GM12878 (cell line): ENCODE measurements at regions not wholly inside any gene's neighbourhood (a gene's known extent, or its start where the extent isn't known, plus 50 kb on each side); places are given as distances from the start of the nearest gene placed in this dataset.

Experiments used
- ATF3 ChIP-seq: IDR thresholded peaks from 2 replicates; pipeline ENCODE4 v1.6.1; 2011; ENCODE audit warnings: low read depth, mild to moderate bottlenecking, low read length, moderate library complexity, borderline replicate concordance; ENCODE audit errors: extremely low read depth
- BACH1 ChIP-seq: fragments of 450-650 bp; IDR thresholded peaks from 2 replicates; pipeline ENCODE4 v1.6.1; 2017; ENCODE audit warnings: mild to moderate bottlenecking, borderline replicate concordance
- CHD2 ChIP-seq: IDR thresholded peaks from 2 replicates; pipeline ENCODE4 v1.6.1; 2011; ENCODE audit warnings: low read depth, low read length, improper control_type of control experiment, borderline replicate concordance
- CTCF ChIP-seq, 3 experiments: IDR thresholded peaks in 2 of 3; conservative IDR thresholded peaks in 1 of 3; 2 replicates each; pipeline ENCODE4 v1.5.1; 2011; ENCODE audit warnings: low read depth in 3 of 3, low read length in 3 of 3, mild to moderate bottlenecking in 3 of 3, control low read depth in 2 of 3, moderate library complexity in 2 of 3, inconsistent platforms in 1 of 3, mixed read lengths in 1 of 3; ENCODE audit not compliant: control insufficient read depth in 2 of 3, insufficient read depth in 1 of 3; ENCODE audit errors: extremely low read depth in 1 of 3
- NBN ChIP-seq: fragments of 450-650 bp; IDR thresholded peaks from 2 replicates; pipeline ENCODE4 v1.6.1; 2016
- POLR2A ChIP-seq: IDR thresholded peaks from 2 replicates; pipeline ENCODE4 v1.6.1; 2011; ENCODE audit warnings: low read depth, mild to moderate bottlenecking, low read length
- POLR2AphosphoS2 ChIP-seq: IDR thresholded peaks from 2 replicates; pipeline ENCODE4 v1.6.1; 2011; ENCODE audit warnings: low read depth, mild to moderate bottlenecking, low read length, improper control_type of control experiment, moderate library complexity
- RFX5 ChIP-seq: IDR thresholded peaks from 2 replicates; pipeline ENCODE4 v1.6.1; 2011; ENCODE audit warnings: low read depth, low read length, improper control_type of control experiment
- SIN3A ChIP-seq: IDR thresholded peaks from 2 replicates; pipeline ENCODE4 v1.6.1; 2012; ENCODE audit warnings: low read depth, low read length, improper control_type of control experiment
- TCF7 ChIP-seq: IDR thresholded peaks from 2 replicates; pipeline ENCODE4 v1.6.1; 2014; ENCODE audit warnings: antibody characterized with exemption, borderline replicate concordance
- YBX1 ChIP-seq: fragments of 450-650 bp; IDR thresholded peaks from 2 replicates; pipeline ENCODE4 v1.6.1; 2016; ENCODE audit warnings: antibody characterized with exemption

- no peak for TF ChIP-seq POLR2AphosphoS2
- no peak for TF ChIP-seq RFX5
- no peak for TF ChIP-seq CTCF (IDR thresholded peaks at IDR 0.05 in 2 of 3, conservative IDR thresholded peaks at IDR 0.05 in 1 of 3; ENCODE audit: control insufficient read depth in 2 of 3, extremely low read depth in 1 of 3, insufficient read depth in 1 of 3, low read depth in 3 of 3, low read length in 3 of 3)
- TF ChIP-seq YBX1 = no peak
- TF ChIP-seq POLR2A = no peak
- no peak for TF ChIP-seq SIN3A
- TF ChIP-seq CHD2 = no peak
- TF ChIP-seq TCF7 = no peak
- no peak for TF ChIP-seq BACH1
- no peak for TF ChIP-seq ATF3
- no peak for TF ChIP-seq NBN
These were observed 310.0 kb downstream of the EDEM1 start for GRCh38 chr3:5497497-5497896.
